DND-41 (cell line): ENCODE measurements at regions not wholly inside any gene's neighbourhood (a gene's known extent, or its start where the extent isn't known, plus 50 kb on each side); places are given as distances from the start of the nearest gene placed in this dataset.

Experiments
- EZH2 ChIP-seq: IDR thresholded peaks from 3 replicates; pipeline ENCODE4 v1.6.1; 2012; ENCODE audit warnings: borderline replicate concordance, low read depth, mild to moderate bottlenecking, moderate library complexity, low read length, inconsistent platforms; ENCODE audit not compliant: severe bottlenecking
- TF ChIP-seq, protein P1 (sequence below): IDR thresholded peaks from 2 replicates; pipeline ENCODE4 v1.5.1; 2012; ENCODE audit warnings: borderline replicate concordance, low read length, moderate library complexity, mild to moderate bottlenecking; ENCODE audit not compliant: poor library complexity, severe bottlenecking; ENCODE audit errors: extremely low read depth

DNA sequence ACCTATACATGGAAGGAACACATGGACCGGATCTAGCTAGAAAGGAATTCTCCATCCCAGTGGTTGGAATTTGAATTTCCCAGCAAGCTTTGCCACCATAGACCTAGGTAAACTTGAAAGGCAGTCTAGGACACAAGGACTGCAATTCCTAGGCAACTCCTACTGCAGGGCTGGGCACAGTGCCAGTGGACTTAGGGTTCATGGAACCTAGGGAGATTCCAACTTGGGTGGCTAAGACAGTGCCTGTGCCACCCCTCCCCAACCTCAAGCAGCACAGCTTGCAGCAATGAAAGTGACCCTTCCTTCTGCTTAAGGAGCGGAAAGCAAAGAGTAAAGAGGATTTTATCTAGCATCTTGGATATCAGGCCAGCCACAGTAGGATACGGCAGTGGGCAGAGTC, 663.3 kb downstream of the ELAVL2 start:
- TF ChIP-seq, protein P1, sequence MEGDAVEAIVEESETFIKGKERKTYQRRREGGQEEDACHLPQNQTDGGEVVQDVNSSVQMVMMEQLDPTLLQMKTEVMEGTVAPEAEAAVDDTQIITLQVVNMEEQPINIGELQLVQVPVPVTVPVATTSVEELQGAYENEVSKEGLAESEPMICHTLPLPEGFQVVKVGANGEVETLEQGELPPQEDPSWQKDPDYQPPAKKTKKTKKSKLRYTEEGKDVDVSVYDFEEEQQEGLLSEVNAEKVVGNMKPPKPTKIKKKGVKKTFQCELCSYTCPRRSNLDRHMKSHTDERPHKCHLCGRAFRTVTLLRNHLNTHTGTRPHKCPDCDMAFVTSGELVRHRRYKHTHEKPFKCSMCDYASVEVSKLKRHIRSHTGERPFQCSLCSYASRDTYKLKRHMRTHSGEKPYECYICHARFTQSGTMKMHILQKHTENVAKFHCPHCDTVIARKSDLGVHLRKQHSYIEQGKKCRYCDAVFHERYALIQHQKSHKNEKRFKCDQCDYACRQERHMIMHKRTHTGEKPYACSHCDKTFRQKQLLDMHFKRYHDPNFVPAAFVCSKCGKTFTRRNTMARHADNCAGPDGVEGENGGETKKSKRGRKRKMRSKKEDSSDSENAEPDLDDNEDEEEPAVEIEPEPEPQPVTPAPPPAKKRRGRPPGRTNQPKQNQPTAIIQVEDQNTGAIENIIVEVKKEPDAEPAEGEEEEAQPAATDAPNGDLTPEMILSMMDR: no peak
- TF ChIP-seq EZH2: no peak
